SK-N-SH treated with all-trans-retinoic acid at 6 μM for 48 hours (cell line): ENCODE measurements at regions not wholly inside any gene's neighbourhood (a gene's known extent, or its start where the extent isn't known, plus 50 kb on each side); places are given as distances from the start of the nearest gene placed in this dataset.

Experiments used
- ATAC-seq: fragments of 200-7000 bp; cut with Tn5 transposase; 3 replicates; pipeline ENCODE4 v1.9.1; 2020; ENCODE audit warnings: mild to moderate bottlenecking, moderate library complexity
- ARNTL ChIP-seq: fragments of 450-650 bp; formaldehyde crosslinking; IDR thresholded peaks from 2 replicates; pipeline ENCODE4 v1.5.0; 2020; ENCODE audit warnings: low read depth, mild to moderate bottlenecking, moderate library complexity, borderline replicate concordance
- BACH2 ChIP-seq: fragments of 250-450 bp; sonication (Bioruptor Pico); IDR thresholded peaks from 2 replicates; pipeline ENCODE4 v1.9.0; 2021; ENCODE audit warnings: mild to moderate bottlenecking, borderline replicate concordance
- CSDC2 ChIP-seq: fragments of 250-450 bp; sonication (Bioruptor Pico); IDR thresholded peaks from 2 replicates; pipeline ENCODE4 v1.5.0; 2020; ENCODE audit warnings: mild to moderate bottlenecking, moderate library complexity
- CSRNP3 ChIP-seq: fragments of 250-450 bp; sonication (Bioruptor Pico); IDR thresholded peaks from 2 replicates; pipeline ENCODE4 v1.5.1; 2021; ENCODE audit warnings: mild to moderate bottlenecking, moderate library complexity
- ESRRG ChIP-seq: fragments of 250-450 bp; sonication (Bioruptor Pico); IDR thresholded peaks from 2 replicates; pipeline ENCODE4 v1.6.1; 2021; ENCODE audit warnings: mild to moderate bottlenecking
- GLIS3 ChIP-seq: fragments of 250-450 bp; sonication (Bioruptor Pico); IDR thresholded peaks from 2 replicates; pipeline ENCODE4 v1.5.0; 2020; ENCODE audit warnings: mild to moderate bottlenecking, moderate library complexity
- ISL1 ChIP-seq: fragments of 250-450 bp; sonication (Bioruptor Pico); IDR thresholded peaks from 2 replicates; pipeline ENCODE4 v2.1.2; 2022; ENCODE audit warnings: mild to moderate bottlenecking, moderate library complexity
- OSR1 ChIP-seq: fragments of 250-450 bp; sonication (Bioruptor Pico); IDR thresholded peaks from 2 replicates; pipeline ENCODE4 v1.8.0; 2022; ENCODE audit warnings: moderate library complexity, mild to moderate bottlenecking, inconsistent platforms
- PPARA ChIP-seq: fragments of 250-450 bp; sonication (Bioruptor Pico); IDR thresholded peaks from 2 replicates; pipeline ENCODE4 v1.5.0; 2020; ENCODE audit warnings: mild to moderate bottlenecking, borderline replicate concordance
- RARB ChIP-seq: fragments of 250-450 bp; sonication (Bioruptor Pico); IDR thresholded peaks from 2 replicates; pipeline ENCODE4 v1.8.0; 2021; ENCODE audit warnings: mild to moderate bottlenecking, moderate library complexity
- TCF4 ChIP-seq: fragments of 250-450 bp; sonication (Bioruptor Pico); IDR thresholded peaks from 2 replicates; pipeline ENCODE4 v1.8.0; 2021; ENCODE audit warnings: mild to moderate bottlenecking, moderate library complexity, borderline replicate concordance
- TOX ChIP-seq: fragments of 250-450 bp; sonication (Bioruptor Pico); IDR thresholded peaks from 2 replicates; pipeline ENCODE4 v1.8.0; 2021; ENCODE audit warnings: mild to moderate bottlenecking, moderate library complexity, borderline replicate concordance
- ZC3H10 ChIP-seq: fragments of 250-450 bp; sonication (Bioruptor Pico); IDR thresholded peaks from 2 replicates; pipeline ENCODE4 v1.5.1; 2021; ENCODE audit warnings: mild to moderate bottlenecking, moderate library complexity
- ZFP3 ChIP-seq: fragments of 250-450 bp; sonication (Bioruptor Pico); IDR thresholded peaks from 2 replicates; pipeline ENCODE4 v1.5.0; 2020; ENCODE audit warnings: mild to moderate bottlenecking, moderate library complexity
- ZFP30 ChIP-seq: fragments of 450-650 bp; formaldehyde crosslinking; IDR thresholded peaks from 2 replicates; pipeline ENCODE4 v1.5.0; 2022; ENCODE audit warnings: mild to moderate bottlenecking, moderate library complexity
- ZNF70 ChIP-seq: fragments of 450-650 bp; formaldehyde crosslinking; IDR thresholded peaks from 2 replicates; pipeline ENCODE4 v1.5.0; 2020; ENCODE audit warnings: mild to moderate bottlenecking, moderate library complexity
- TF ChIP-seq, protein P1 (sequence below): fragments of 250-450 bp; sonication (Bioruptor Pico); IDR thresholded peaks from 2 replicates; pipeline ENCODE4 v1.5.1; 2020; ENCODE audit warnings: low read depth, mild to moderate bottlenecking, moderate library complexity
- TF ChIP-seq, protein P2 (sequence below): fragments of 250-450 bp; sonication (Bioruptor Pico); IDR thresholded peaks from 2 replicates; pipeline ENCODE4 v1.5.0; 2020; ENCODE audit warnings: mild to moderate bottlenecking, moderate library complexity
- TF ChIP-seq, protein P3 (sequence below): fragments of 250-450 bp; sonication (Bioruptor Pico); IDR thresholded peaks from 2 replicates; pipeline ENCODE4 v1.8.0; 2020; ENCODE audit warnings: mild to moderate bottlenecking, moderate library complexity, borderline replicate concordance
- TF ChIP-seq, protein P4 (sequence below): fragments of 250-450 bp; sonication (Bioruptor Pico); IDR thresholded peaks from 2 replicates; pipeline ENCODE4 v1.8.0; 2021; ENCODE audit warnings: low read depth, mild to moderate bottlenecking, moderate library complexity, borderline replicate concordance

- TF ChIP-seq, protein P1, sequence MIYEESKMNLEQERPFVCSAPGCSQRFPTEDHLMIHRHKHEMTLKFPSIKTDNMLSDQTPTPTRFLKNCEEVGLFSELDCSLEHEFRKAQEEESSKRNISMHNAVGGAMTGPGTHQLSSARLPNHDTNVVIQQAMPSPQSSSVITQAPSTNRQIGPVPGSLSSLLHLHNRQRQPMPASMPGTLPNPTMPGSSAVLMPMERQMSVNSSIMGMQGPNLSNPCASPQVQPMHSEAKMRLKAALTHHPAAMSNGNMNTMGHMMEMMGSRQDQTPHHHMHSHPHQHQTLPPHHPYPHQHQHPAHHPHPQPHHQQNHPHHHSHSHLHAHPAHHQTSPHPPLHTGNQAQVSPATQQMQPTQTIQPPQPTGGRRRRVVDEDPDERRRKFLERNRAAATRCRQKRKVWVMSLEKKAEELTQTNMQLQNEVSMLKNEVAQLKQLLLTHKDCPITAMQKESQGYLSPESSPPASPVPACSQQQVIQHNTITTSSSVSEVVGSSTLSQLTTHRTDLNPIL (CRISPR knock-in tag) = no peak
These were observed 92.8 kb downstream of the MYEOV start (continued) for GRCh38 chr11:69386594-69387408.

DNA sequence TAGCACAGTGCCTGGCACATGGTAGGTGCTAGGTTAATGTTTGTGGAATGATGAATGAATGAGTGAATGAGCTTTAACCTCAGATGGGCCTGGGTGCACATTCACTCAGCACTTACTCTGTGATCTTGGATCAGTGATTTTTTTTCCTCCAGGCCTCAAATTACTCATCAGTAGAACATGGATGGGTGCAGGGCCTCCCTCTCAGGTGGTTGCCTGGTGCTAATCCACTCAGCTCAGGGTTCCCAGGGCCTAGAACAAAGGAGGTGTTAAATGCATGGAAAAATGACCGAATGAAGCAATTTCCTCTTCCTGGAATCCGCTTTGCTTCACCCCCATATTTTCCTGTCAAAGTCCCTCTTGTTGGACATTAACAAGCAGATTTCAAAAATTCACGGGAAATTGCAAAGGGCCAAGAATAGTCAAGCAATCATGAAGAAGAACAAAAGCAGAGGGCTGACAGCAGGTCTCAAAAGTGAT lies 93.5 kb downstream of the MYEOV start:
- ATAC-seq = no peak
- TF ChIP-seq CSRNP3 (CRISPR knock-in tag) (no peak), ZFP3 (CRISPR knock-in tag) (no peak), ZC3H10 (CRISPR knock-in tag) (no peak), ISL1 (no peak), RARB (CRISPR knock-in tag) (no peak), ZFP30 (CRISPR knock-in tag) (no peak), TOX (no peak), TCF4 (CRISPR knock-in tag) (no peak), BACH2 (CRISPR knock-in tag) (no peak), OSR1 (CRISPR knock-in tag) (no peak), PPARA (no peak), ESRRG (no peak), ARNTL (CRISPR knock-in tag) (no peak), GLIS3 (no peak), ZNF70 (no peak)
- TF ChIP-seq, protein P1 (CRISPR knock-in tag) = no peak
- TF ChIP-seq, protein P2, sequence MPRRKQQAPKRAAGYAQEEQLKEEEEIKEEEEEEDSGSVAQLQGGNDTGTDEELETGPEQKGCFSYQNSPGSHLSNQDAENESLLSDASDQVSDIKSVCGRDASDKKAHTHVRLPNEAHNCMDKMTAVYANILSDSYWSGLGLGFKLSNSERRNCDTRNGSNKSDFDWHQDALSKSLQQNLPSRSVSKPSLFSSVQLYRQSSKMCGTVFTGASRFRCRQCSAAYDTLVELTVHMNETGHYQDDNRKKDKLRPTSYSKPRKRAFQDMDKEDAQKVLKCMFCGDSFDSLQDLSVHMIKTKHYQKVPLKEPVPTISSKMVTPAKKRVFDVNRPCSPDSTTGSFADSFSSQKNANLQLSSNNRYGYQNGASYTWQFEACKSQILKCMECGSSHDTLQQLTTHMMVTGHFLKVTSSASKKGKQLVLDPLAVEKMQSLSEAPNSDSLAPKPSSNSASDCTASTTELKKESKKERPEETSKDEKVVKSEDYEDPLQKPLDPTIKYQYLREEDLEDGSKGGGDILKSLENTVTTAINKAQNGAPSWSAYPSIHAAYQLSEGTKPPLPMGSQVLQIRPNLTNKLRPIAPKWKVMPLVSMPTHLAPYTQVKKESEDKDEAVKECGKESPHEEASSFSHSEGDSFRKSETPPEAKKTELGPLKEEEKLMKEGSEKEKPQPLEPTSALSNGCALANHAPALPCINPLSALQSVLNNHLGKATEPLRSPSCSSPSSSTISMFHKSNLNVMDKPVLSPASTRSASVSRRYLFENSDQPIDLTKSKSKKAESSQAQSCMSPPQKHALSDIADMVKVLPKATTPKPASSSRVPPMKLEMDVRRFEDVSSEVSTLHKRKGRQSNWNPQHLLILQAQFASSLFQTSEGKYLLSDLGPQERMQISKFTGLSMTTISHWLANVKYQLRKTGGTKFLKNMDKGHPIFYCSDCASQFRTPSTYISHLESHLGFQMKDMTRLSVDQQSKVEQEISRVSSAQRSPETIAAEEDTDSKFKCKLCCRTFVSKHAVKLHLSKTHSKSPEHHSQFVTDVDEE = no peak
- TF ChIP-seq, protein P3, sequence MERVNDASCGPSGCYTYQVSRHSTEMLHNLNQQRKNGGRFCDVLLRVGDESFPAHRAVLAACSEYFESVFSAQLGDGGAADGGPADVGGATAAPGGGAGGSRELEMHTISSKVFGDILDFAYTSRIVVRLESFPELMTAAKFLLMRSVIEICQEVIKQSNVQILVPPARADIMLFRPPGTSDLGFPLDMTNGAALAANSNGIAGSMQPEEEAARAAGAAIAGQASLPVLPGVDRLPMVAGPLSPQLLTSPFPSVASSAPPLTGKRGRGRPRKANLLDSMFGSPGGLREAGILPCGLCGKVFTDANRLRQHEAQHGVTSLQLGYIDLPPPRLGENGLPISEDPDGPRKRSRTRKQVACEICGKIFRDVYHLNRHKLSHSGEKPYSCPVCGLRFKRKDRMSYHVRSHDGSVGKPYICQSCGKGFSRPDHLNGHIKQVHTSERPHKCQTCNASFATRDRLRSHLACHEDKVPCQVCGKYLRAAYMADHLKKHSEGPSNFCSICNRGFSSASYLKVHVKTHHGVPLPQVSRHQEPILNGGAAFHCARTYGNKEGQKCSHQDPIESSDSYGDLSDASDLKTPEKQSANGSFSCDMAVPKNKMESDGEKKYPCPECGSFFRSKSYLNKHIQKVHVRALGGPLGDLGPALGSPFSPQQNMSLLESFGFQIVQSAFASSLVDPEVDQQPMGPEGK (CRISPR knock-in tag) = no peak

DNA sequence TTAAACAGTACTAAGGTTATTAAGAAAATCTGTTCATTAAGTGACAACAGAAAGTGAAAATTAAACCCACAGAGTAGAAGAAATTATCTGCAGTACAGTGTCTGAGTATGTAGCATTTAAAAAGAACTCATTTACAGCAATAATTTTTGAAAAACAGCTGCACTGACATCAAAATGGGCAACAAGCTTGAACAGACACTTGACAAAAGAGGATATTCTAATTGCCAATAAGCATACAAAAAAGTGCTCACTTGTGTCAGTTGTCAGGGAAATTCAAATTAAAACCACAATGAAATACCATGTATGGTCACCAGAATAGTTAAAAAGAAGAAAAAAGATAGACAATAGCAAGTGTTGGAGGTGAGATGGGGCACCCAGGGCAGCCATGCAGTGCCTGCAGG lies 93.3 kb upstream of the LINC01488 start:
- no peak for ATAC-seq
- TF ChIP-seq OSR1 (CRISPR knock-in tag) (no peak), TOX (no peak), GLIS3 (no peak), BACH2 (CRISPR knock-in tag) (no peak), CSRNP3 (CRISPR knock-in tag) (no peak), ZNF70 (no peak), ZFP3 (CRISPR knock-in tag) (no peak), ARNTL (CRISPR knock-in tag) (no peak), ISL1 (no peak), CSDC2 (no peak), ZFP30 (CRISPR knock-in tag) (no peak)
- TF ChIP-seq, protein P3 (CRISPR knock-in tag) = no peak
- TF ChIP-seq, protein P4, sequence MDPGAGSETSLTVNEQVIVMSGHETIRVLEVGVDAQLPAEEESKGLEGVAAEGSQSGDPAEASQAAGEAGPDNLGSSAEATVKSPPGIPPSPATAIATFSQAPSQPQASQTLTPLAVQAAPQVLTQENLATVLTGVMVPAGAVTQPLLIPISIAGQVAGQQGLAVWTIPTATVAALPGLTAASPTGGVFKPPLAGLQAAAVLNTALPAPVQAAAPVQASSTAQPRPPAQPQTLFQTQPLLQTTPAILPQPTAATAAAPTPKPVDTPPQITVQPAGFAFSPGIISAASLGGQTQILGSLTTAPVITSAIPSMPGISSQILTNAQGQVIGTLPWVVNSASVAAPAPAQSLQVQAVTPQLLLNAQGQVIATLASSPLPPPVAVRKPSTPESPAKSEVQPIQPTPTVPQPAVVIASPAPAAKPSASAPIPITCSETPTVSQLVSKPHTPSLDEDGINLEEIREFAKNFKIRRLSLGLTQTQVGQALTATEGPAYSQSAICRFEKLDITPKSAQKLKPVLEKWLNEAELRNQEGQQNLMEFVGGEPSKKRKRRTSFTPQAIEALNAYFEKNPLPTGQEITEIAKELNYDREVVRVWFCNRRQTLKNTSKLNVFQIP (CRISPR knock-in tag) = no peak
- TF ChIP-seq, all 23 proteins: peak for 0
